Activated T-cell treated with anti-CD3 and anti-CD28 coated beads for 48 hours (primary cell): ENCODE measurements at regions not wholly inside any gene's neighbourhood (a gene's known extent, or its start where the extent isn't known, plus 50 kb on each side); places are given as distances from the start of the nearest gene placed in this dataset.
"Not testable (repeated sequence)": the region's sequence is repeated elsewhere in the genome, so short reads cannot be mapped to it uniquely, and the experiment has no call there.

ENCODE experiments used
- DNase-seq: peaks from one replicate; pipeline ENCODE4 v3.0.0-alpha.2; 2020; ENCODE audit warnings: low read depth

DNA sequence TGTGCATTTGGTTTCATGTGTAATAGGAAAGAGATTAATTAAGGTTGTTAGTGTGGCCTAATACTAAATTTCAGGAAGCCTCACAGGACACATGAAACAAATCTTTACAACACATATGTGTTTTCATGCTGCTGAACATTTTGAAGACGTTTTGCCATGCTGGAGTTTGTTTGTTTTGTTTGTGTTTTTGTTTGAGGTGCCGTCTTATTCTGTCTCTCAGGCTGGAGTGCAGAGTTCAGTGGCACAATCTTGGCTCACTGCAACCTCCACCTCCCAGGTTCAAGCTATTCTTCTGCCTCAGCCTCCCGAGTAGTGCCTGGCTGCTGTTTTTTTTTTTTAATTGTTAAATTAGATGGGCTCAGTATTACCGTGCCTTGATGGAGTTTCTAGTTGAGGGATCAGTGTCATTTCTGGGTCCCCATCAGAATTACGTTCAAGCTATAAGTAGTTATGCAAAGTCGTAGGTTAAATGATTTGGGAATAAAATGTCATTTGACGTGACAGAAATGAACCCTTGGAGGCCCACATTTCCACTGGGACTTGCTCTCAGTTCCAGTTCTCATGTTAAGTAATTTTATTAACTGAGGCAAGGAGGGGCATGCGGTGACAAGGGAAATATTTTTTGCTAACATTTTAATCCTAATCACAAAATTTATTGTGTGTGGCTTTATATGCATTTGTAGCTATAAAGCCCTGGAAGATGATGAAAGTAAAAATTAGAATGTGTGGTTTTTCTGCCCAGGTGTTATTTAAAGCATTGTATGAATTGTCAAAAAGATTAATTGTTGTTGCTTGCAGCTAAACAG is 196.9 kb downstream of the TM9SF2 start:
- DNase-seq: no peak

- no peak for DNase-seq
Observed at GRCh38 chr13:99695857-99696256, 194.6 kb downstream of the TM9SF2 start.

DNA sequence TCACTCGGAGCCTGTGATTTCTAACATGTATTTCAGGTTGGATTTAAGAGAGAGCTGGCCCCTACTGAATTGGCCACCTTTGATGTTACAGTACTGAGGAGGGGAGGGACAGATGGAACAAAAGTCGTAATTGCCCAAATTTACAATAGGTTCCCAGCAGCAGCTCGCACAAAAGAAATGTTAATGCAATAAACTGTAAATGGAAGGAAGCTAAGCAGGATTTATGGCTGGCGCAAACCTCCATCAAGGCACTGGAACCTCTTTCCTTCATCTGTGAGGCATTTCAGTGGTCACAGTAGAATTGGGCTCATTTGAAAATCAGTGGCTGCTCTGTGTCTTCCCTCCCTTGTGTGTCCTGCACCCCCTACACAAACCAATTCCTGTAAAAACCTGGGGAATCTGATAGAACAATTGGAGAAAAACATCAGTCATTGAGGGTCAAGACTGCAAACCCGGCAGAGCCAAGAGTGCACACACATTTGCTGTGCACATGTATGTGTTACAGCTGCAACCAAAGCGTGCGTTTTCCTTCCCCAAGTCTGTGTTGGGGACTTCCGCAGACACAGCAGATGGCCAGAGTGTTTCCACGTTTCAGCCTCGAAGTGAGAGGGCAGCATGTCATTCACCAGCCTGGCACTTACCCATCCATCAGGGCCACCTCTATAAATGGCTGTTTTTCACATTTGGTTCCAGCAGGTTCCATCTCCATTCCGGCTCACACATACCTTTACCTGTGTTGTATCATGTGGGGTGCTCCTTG is 192.8 kb downstream of the TM9SF2 start:
- DNase-seq: no peak

DNA sequence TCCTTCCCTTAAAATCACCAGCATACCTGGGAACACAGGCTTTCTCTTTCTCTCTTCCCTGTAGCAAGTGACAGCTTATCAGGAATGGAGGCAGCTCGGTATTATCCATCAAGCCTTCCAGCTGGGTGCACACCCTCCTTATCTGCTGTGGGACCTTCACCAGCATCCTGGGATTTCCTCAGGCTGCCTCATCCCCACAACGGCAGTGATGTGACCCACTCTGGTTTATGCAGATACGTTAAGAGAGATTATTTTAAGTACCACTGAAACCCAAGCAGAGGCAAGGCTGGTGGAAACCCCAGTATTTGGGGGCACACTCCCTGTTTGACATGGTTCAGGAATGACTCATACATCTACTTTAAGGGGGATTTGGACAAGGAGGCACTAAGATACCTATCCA is 192.1 kb downstream of the TM9SF2 start:
- DNase-seq: no peak

GRCh38 chr13:99692854-99693253 is 191.6 kb downstream of the TM9SF2 start:
- no peak for DNase-seq

GRCh38 chr13:99691552-99691951 is 190.3 kb downstream of the TM9SF2 start:
- no peak for DNase-seq

GRCh38 chr13:99690426-99691174 is 189.3 kb downstream of the TM9SF2 start:
- DNase-seq: no peak

DNA sequence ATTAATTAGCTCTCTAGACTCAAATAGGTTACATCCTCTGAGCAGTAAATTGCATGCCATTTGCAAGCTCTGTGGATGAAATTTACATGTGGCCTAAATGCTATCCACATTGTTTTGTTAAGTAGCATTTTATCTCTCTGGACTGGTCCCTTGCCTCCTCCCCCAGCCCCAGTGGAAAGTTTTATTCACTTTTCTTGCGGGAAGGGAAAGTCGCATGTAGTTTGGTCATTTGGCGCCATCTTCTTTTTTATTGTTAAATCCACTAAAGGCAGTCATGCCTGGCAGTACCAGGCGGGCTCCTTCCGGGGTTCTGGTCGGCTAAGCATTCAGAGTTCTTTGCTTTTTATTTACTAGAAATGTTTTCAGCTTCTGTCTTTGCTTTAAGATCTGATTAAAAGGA is 188.7 kb downstream of the TM9SF2 start:
- no peak for DNase-seq

GRCh38 chr13:99688776-99689175 is 187.5 kb downstream of the TM9SF2 start:
- no peak for DNase-seq

DNA sequence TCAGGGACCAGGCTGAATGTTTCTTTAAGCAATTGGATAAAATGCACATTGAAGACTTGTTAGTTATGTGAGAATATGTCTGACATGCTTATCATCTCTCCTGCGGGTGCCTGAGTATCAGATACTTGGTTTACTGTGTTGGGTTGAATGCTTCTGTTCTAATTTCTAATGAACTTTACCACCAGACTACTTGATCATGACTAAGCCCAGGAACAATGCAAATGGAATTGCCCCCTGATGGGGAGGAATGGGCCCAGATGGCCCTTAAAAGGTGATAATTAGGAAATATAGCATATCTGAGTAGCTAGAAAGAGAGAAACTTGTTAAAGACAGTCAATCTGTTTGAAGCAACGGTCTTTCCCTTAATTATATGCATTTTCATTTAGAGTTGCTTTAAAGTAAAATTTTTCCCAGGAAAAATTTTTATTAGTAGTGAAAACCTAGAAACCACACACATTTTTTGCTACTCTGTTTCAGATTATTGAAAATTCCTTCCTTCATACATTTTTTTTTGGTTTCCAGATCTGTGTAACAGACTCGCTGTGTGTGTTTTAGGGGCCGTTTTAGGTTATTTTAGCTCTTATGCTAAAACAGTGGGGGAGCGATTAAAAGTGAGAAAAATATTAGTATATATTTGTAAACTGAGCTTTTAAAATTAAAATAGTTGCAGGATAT is 186.6 kb downstream of the TM9SF2 start:
- no peak for DNase-seq

GRCh38 chr13:99686944-99687411 is 185.7 kb downstream of the TM9SF2 start:
- no peak for DNase-seq

DNA sequence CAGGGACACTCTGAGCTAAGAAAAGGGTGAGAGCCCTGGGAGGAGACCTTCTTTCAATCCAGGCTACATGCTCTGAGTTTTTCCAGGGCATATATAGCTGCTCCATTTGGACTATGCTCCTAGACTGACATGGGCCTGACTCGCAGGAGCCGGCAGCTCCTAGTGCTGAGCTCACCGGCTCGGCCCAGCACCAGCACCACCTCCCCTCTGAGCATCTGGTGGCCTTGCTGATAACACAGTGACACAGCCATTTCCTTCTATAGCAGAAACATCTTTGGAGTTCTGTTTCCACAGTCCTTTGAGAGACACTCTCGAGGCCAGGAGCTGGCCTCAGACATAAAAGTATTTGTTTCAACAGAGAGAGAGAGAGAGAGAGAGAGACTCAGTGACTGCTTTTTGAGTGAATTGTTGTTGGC is 184.9 kb downstream of the TM9SF2 start:
- no peak for DNase-seq

GRCh38 chr13:99681695-99682094 is 180.4 kb downstream of the TM9SF2 start:
- no peak for DNase-seq

DNA sequence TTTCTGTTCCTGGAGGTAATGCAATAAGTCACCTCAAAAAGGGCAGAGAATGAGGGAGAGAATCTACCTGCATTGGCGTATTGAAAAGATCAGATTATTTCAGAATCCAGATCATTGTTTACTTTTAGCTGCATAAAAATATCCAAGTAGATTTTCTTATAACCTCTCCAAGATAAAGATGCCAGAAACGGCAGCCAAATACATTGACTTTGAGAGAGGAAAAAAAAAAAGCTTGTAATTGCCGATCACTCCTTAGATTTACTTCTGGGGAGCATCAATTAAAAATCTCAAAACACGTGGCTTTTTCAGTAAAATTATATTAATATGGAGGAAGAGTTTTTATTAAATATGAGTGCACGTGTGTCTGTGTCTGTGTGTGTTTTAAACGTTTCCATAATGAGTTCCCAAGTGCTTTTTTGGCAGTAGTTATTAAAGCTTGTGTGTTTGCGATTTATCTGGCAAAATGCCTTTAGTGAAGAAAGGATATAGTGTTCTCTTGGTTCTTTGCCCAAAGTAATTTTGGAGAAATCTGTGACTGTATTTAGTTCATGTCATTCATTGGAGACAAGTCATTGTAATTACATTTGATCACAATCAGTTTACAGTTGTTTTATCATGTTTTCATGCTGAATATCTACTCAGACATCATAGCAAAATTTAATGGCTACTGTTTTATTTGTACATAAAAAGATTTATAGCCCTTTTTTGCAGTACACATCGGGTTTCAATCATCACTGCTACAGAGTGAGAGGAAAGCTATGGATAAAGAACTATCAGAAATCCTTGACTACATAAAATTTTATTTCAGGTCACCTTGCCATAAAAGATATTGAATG is 176.1 kb downstream of the TM9SF2 start:
- no peak for DNase-seq

DNA sequence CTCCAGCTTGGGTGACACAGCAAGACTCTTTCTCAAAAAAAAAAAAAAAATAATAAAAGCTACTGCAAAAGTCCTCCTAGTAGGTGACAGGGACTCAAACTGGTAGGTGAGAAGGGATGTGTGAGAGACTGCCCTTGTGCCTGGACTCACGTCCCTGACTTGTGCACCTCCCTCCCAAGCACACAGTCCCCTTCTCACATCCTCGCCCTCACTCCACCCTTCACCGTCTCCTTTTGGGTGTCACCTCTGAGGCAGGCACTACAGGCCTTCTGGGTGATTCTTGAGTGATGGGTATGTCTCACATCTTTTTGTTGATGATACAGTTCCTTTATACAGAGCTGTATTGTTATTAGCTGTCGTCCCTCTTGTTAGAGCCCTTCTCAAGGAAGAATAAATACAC is 170.5 kb downstream of the TM9SF2 start:
- no peak for DNase-seq

GRCh38 chr13:99669096-99669495 is 167.8 kb downstream of the TM9SF2 start:
- not testable (repeated sequence) for DNase-seq

GRCh38 chr13:99666146-99666805 is 165.0 kb downstream of the TM9SF2 start:
- DNase-seq: no peak

DNA sequence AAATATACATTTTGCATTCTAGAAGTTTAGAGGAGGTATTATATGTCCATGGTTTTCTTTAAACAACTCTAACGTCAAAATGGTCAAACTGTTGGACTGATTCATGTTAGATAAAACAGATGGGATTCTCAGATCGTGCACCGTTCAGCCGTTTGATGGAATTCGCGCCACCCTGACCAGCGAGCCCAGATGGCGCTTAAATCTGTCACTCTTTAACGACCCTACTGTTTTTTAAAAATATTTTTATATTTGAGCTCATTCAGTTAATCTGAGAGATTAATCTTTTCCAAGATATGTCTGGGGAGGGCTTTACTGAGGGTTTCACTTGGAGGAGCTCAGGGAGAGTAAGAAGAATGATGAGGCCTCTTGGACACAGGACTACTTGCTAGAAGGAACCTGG is 164.4 kb downstream of the TM9SF2 start:
- no peak for DNase-seq

DNA sequence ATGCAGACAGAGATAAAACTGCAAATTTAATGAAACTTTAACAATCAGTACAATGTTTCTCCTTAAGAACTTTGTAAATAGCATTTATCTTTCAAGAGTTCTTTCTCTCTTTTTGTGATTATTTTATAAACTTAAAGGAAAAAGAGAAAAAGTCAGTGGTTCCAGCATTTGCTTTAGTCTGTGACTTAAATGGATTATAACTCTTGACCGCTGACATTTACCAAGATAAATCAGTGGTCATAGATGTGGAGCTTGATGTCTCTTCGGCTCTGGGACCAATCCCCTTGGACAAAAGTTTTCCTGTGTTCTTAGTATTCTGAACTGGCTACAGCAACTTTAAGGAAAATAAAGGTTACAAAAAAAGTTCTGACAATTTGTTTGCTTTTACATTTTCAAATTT is 162.6 kb downstream of the TM9SF2 start:
- no peak for DNase-seq

- no peak for DNase-seq
Observed at GRCh38 chr13:99663185-99663825, 162.0 kb downstream of the TM9SF2 start.
